Prostate gland (tissue), 2 donors: ENCODE measurements at regions not wholly inside any gene's neighbourhood (a gene's known extent, or its start where the extent isn't known, plus 50 kb on each side); places are given as distances from the start of the nearest gene placed in this dataset.

ENCODE experiments used
- DNase-seq: peaks from one replicate; pipeline ENCODE4 v3.0.0-alpha.2; 2019; ENCODE audit warnings: low spot score
- H3K27ac ChIP-seq, 2 donors: fragments of 200-600 bp; sonication (generic); 2 replicates each; pipeline ENCODE4 v1.5.1; 2017 to 2019
- H3K27me3 ChIP-seq: fragments of 200-600 bp; sonication (generic); replicated peaks from 2 replicates; pipeline ENCODE4 v1.5.1; 2019; ENCODE audit not compliant: insufficient read depth
- H3K36me3 ChIP-seq, 2 donors: fragments of 200-600 bp; sonication (generic); 1 replicate in 1 of 2; 2 replicates in 1 of 2; pipeline versions ENCODE4 v1.5.1 to v1.8.1; 2017 to 2019
- H3K4me1 ChIP-seq: fragments of 200-600 bp; sonication (generic); replicated peaks from 2 replicates; pipeline ENCODE4 v1.5.1; 2019
- H3K4me3 ChIP-seq, 2 donors: fragments of 200-600 bp; sonication (generic); 2 replicates each; pipeline ENCODE4 v1.5.1; 2017 to 2019
- H3K9me3 ChIP-seq: fragments of 200-600 bp; sonication (generic); 2 replicates; pipeline ENCODE4 v1.5.1; 2017
- CTCF ChIP-seq, 4 experiments: fragments of 200-600 bp in 2 of 4; fragments of 450-650 bp in 2 of 4; sonication (generic) in 2 of 4; IDR thresholded peaks; 1 replicate in 3 of 4; 2 replicates in 1 of 4; pipeline ENCODE4 v1.5.1; 2016 to 2019; ENCODE audit warnings: antibody characterized with exemption in 4 of 4, mild to moderate bottlenecking in 2 of 4, moderate library complexity in 2 of 4
- POLR2A ChIP-seq: fragments of 450-650 bp; IDR thresholded peaks from one replicate; pipeline ENCODE4 v1.6.1; 2016; ENCODE audit warnings: antibody characterized with exemption, mild to moderate bottlenecking
- POLR2AphosphoS5 ChIP-seq: sonication (generic); formaldehyde crosslinking; IDR thresholded peaks from one replicate; pipeline ENCODE4 v1.6.1; 2017; ENCODE audit warnings: antibody characterized with exemption
- WGBS: methylation state at CpG from one replicate; pipeline ENCODE4 v1.1.5; 2018; 5-methylcytosine and 5-hydroxymethylcytosine counted together
- intact Hi-C: fragments of 100-400 bp; cut with DNase I; formaldehyde crosslinking; loops from one replicate; pipeline ENCODE4 v1.14.2; 2022

DNA sequence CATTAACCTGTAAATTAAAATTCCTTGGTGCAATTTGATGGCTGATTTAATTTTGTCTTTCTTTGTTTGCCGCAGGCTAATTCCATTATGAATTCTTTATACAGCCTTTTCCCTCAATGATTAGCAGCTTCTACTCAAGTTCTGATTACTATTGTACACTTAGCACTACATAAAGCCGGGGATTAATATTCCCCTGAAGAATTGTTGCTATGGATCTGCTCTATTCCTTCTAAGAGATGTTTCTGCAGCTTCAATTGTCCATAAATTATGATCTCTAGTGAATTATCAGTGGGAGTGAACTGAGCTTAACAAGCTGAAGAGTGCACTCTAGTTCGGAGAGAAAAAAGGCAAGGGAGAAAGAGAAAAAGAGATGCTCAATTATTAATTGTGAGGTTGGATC, 433.7 kb upstream of the SPRED2 start:
- no peaks in the 10 kb centered on the region for H3K9me3 ChIP-seq
- TF ChIP-seq POLR2A (no peak), POLR2AphosphoS5 (no peak)
- 84% methylated on average over 3 of the region's 3 CpGs for WGBS
- H3K36me3 ChIP-seq, result no peaks in the 10 kb centered on the region
- intact Hi-C loops, result no loop called here
- no peak overlapping the region for H3K4me3 ChIP-seq
- no peak overlapping the region for H3K27ac ChIP-seq
- H3K27me3 ChIP-seq, result peaks cover 5% of the 10 kb centered on the region
- H3K4me1 ChIP-seq, result no peaks in the 10 kb centered on the region
- no peak for DNase-seq

DNA sequence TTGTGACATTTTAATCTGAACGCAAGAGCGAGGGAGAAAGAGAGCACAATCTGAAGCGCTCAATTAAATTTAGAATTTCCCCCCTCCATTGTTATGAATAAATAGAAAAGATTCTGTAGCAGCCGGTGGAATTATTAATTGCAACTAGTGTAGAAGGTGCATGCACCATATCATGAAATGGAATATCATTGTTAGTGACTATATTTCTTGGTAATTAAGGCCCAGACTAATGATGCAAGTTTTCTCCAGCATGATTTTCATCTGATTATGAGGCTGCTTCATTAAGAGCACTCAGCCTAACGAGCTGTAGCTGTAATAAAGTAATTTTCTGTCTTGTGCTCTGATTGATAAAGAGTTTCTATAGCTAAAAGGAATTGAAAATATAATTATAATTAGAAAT, 432.2 kb upstream of the SPRED2 start:
- no peak overlapping the region for H3K4me3 ChIP-seq
- H3K4me1 ChIP-seq, result no peaks in the 10 kb centered on the region
- 93% methylated on average over 5 of the region's 5 CpGs for WGBS
- H3K27ac ChIP-seq, result no peak overlapping the region
- intact Hi-C loops, result no loop called here
- H3K9me3 ChIP-seq, result no peaks in the 10 kb centered on the region
- no peak for TF ChIP-seq CTCF (IDR thresholded peaks at IDR 0.05)
- TF ChIP-seq POLR2AphosphoS5, result no peak
- no peak for TF ChIP-seq POLR2A
- no peaks in the 10 kb centered on the region for H3K36me3 ChIP-seq
- no peak for DNase-seq
- H3K27me3 ChIP-seq, result peaks cover 5% of the 10 kb centered on the region

GRCh38 chr2:65863713-65864112, 431.3 kb upstream of the SPRED2 start:
- no peaks in the 10 kb centered on the region for H3K9me3 ChIP-seq
- no peaks in the 10 kb centered on the region for H3K36me3 ChIP-seq
- peaks cover 5% of the 10 kb centered on the region for H3K27me3 ChIP-seq
- no peak overlapping the region for H3K27ac ChIP-seq
- TF ChIP-seq POLR2AphosphoS5 (no peak), CTCF (IDR thresholded peaks at IDR 0.05) (no peak), POLR2A (no peak)
- no peaks in the 10 kb centered on the region for H3K4me1 ChIP-seq
- DNase-seq, result no peak
- no peak overlapping the region for H3K4me3 ChIP-seq
- intact Hi-C loops, result no loop called here

- no peaks in the 10 kb centered on the region for H3K9me3 ChIP-seq
- intact Hi-C loops, result no loop called here
- no peaks in the 10 kb centered on the region for H3K27me3 ChIP-seq
- H3K4me3 ChIP-seq, result no peak overlapping the region
- H3K27ac ChIP-seq, result no peak overlapping the region
- no peaks in the 10 kb centered on the region for H3K36me3 ChIP-seq
- WGBS, result 82% methylated on average over 3 of the region's 3 CpGs
- no peak for TF ChIP-seq POLR2AphosphoS5
- no peak for DNase-seq
- no peaks in the 10 kb centered on the region for H3K4me1 ChIP-seq
Measured at GRCh38 chr2:65856928-65857327, 424.5 kb upstream of the SPRED2 start.

DNA sequence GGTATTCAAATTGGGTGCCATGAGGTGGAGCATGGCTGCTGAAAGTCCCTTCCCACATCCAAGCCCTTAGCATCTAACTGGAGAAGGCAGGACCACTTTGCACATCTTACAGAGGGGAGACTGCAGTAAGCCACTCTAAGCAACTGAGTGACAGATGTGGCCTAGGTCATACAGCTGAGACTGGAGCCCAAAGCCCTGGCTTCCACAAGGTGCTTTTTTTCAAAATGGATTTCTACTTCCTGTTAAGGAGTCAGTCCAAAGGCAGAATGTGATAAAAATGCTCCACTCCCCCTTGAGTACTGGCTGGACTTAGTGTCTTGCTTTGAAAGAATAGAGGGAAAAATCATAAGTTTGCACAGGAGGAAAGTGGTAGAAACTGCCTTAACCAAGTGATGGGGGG, 424.0 kb upstream of the SPRED2 start:
- intact Hi-C loops, result no loop called here
- no peaks in the 10 kb centered on the region for H3K4me1 ChIP-seq
- no peaks in the 10 kb centered on the region for H3K27me3 ChIP-seq
- TF ChIP-seq CTCF (IDR thresholded peaks at IDR 0.05) (no peak), POLR2AphosphoS5 (no peak), POLR2A (no peak)
- H3K27ac ChIP-seq, result no peak overlapping the region
- no peak overlapping the region for H3K4me3 ChIP-seq
- no peaks in the 10 kb centered on the region for H3K9me3 ChIP-seq
- H3K36me3 ChIP-seq, result no peaks in the 10 kb centered on the region
- DNase-seq, result no peak

GRCh38 chr2:65850695-65851094, 418.3 kb upstream of the SPRED2 start:
- DNase-seq, result no peak
- intact Hi-C loops, result no loop called here
- Histone ChIP-seq H3K27me3 (no peaks in the 10 kb centered on the region), H3K27ac (no peak overlapping the region), H3K36me3 (no peaks in the 10 kb centered on the region), H3K4me3 (no peak overlapping the region), H3K9me3 (no peaks in the 10 kb centered on the region), H3K4me1 (no peaks in the 10 kb centered on the region)
- TF ChIP-seq POLR2AphosphoS5 (no peak), POLR2A (no peak)
